ENCODE measurements at regions not wholly inside any gene's neighbourhood (a gene's known extent, or its start where the extent isn't known, plus 50 kb on each side); places are given as distances from the start of the nearest gene placed in this dataset.

GRCh38 chr17:55969562-55970324, 183.5 kb upstream of the ANKFN1 start:
- TF ChIP-seq CTCF (IDR thresholded peaks at IDR 0.05; ENCODE audit: insufficient read depth, low read length) (no peak), GABPA (IDR thresholded peaks at IDR 0.05; ENCODE audit: low read depth) (no peak), REST (IDR thresholded peaks at IDR 0.05; ENCODE audit: insufficient replicate concordance, low read depth) (no peak), POLR2AphosphoS5 (IDR thresholded peaks at IDR 0.05; ENCODE audit: low read depth) (no peak), SPI1 (IDR thresholded peaks at IDR 0.05; ENCODE audit: borderline replicate concordance, low read depth) (no peak)

Data from HL-60 (cell line).